Mammary epithelial cell (primary cell): ENCODE measurements at regions not wholly inside any gene's neighbourhood (a gene's known extent, or its start where the extent isn't known, plus 50 kb on each side); places are given as distances from the start of the nearest gene placed in this dataset.

ENCODE experiments used
- CTCF ChIP-seq, 2 donors: IDR thresholded peaks in 1 of 2; conservative IDR thresholded peaks in 1 of 2; 2 replicates each; pipeline ENCODE4 v1.5.1; 2011 to 2012; ENCODE audit warnings: inconsistent platforms in 2 of 2, low read length in 2 of 2, mild to moderate bottlenecking in 2 of 2, control low read depth in 1 of 2, low read depth in 1 of 2; ENCODE audit not compliant: insufficient read depth in 1 of 2; ENCODE audit errors: extremely low read depth in 1 of 2
- EZH2 ChIP-seq: IDR thresholded peaks from 2 replicates; pipeline ENCODE4 v1.6.1; 2012; ENCODE audit warnings: low read length, inconsistent platforms, borderline replicate concordance

GRCh38 chr3:35295906-35296305, 343.4 kb upstream of the ARPP21 start:
- TF ChIP-seq CTCF (conservative IDR thresholded peaks at IDR 0.05 in 1 of 2, IDR thresholded peaks at IDR 0.05 in 1 of 2; ENCODE audit: extremely low read depth in 1 of 2, insufficient read depth in 1 of 2, low read depth in 1 of 2, low read length in 2 of 2) (no peak), EZH2 (no peak)
